Panc1 (cell line): ENCODE measurements at regions not wholly inside any gene's neighbourhood (a gene's known extent, or its start where the extent isn't known, plus 50 kb on each side); places are given as distances from the start of the nearest gene placed in this dataset.
"Not testable (repeated sequence)": the region's sequence is repeated elsewhere in the genome, so short reads cannot be mapped to it uniquely, and the experiment has no call there.

Experiments used
- CTCF ChIP-seq: fragments of 450-650 bp; IDR thresholded peaks from 2 replicates; pipeline ENCODE4 v1.5.1; 2017; ENCODE audit warnings: mild to moderate bottlenecking
- POLR2AphosphoS5 ChIP-seq: IDR thresholded peaks from 2 replicates; pipeline ENCODE4 v1.6.1; 2012; ENCODE audit warnings: mild to moderate bottlenecking, low read depth, low read length, moderate library complexity
- REST ChIP-seq, 2 experiments: IDR thresholded peaks; 2 replicates each; pipeline ENCODE4 v1.6.1; 2011 to 2012; ENCODE audit warnings: low read depth in 2 of 2, control low read depth in 1 of 2, low read length in 1 of 2, mild to moderate bottlenecking in 1 of 2, moderate library complexity in 1 of 2; ENCODE audit not compliant: insufficient read depth in 1 of 2

GRCh38 chr2:87309785-87310184 lies 288.1 kb upstream of the PLGLB1 start:
- TF ChIP-seq CTCF; POLR2AphosphoS5; REST (IDR thresholded peaks at IDR 0.05; ENCODE audit: insufficient read depth in 1 of 2, low read depth in 2 of 2, low read length in 1 of 2): not testable (repeated sequence)
